Trophoblast cell (in vitro differentiated cells and primary cell): ENCODE measurements at regions not wholly inside any gene's neighbourhood (a gene's known extent, or its start where the extent isn't known, plus 50 kb on each side); places are given as distances from the start of the nearest gene placed in this dataset.

Source experiments
- DNase-seq, 2 donors: peaks; one replicate each; pipeline ENCODE4 v3.0.0-alpha.2; 2016
- H2AFZ ChIP-seq: 2 replicates; pipeline ENCODE4 v1.6.1; 2013; ENCODE audit warnings: low read length, moderate library complexity, mild to moderate bottlenecking; ENCODE audit not compliant: insufficient read depth, poor library complexity
- H2AK5ac ChIP-seq: 2 replicates; pipeline ENCODE4 v1.6.1; 2013; ENCODE audit warnings: mild to moderate bottlenecking, low read length
- H2BK120ac ChIP-seq: 2 replicates; pipeline ENCODE4 v1.6.1; 2013; ENCODE audit warnings: low read length, mild to moderate bottlenecking, moderate library complexity; ENCODE audit not compliant: insufficient read depth, poor library complexity
- H2BK12ac ChIP-seq: 2 replicates; pipeline ENCODE4 v1.6.1; 2013; ENCODE audit warnings: mild to moderate bottlenecking, low read length, moderate library complexity
- H2BK5ac ChIP-seq: 2 replicates; pipeline ENCODE4 v1.6.1; 2013; ENCODE audit warnings: low read length, low read depth, moderate library complexity, mild to moderate bottlenecking; ENCODE audit not compliant: poor library complexity
- H3K14ac ChIP-seq: 2 replicates; pipeline ENCODE4 v1.6.1; 2013; ENCODE audit warnings: mild to moderate bottlenecking, low read length
- H3K18ac ChIP-seq: 2 replicates; pipeline ENCODE4 v1.6.1; 2013; ENCODE audit warnings: mild to moderate bottlenecking, low read length
- H3K23ac ChIP-seq: 2 replicates; pipeline ENCODE4 v1.6.1; 2013; ENCODE audit warnings: low read length
- H3K27ac ChIP-seq: 2 replicates; pipeline ENCODE4 v1.5.1; 2013; ENCODE audit warnings: low read depth, mild to moderate bottlenecking, inconsistent platforms, low read length, moderate library complexity
- H3K27me3 ChIP-seq: 2 replicates; pipeline ENCODE4 v1.6.1; 2013; ENCODE audit warnings: inconsistent platforms, mild to moderate bottlenecking, low read length, moderate library complexity; ENCODE audit not compliant: insufficient read depth
- H3K36me3 ChIP-seq, 2 experiments: 1 replicate in 1 of 2; 2 replicates in 1 of 2; pipeline ENCODE4 v1.6.1; 2013; ENCODE audit warnings: low read length in 2 of 2, mild to moderate bottlenecking in 2 of 2, moderate library complexity in 1 of 2; ENCODE audit not compliant: insufficient read depth in 2 of 2, control insufficient read depth in 1 of 2
- H3K4ac ChIP-seq: 2 replicates; pipeline ENCODE4 v1.6.1; 2013; ENCODE audit warnings: low read depth, mild to moderate bottlenecking, low read length, moderate library complexity
- H3K4me1 ChIP-seq, 2 experiments: 1 replicate in 1 of 2; 2 replicates in 1 of 2; pipeline ENCODE4 v1.6.1; 2013; ENCODE audit warnings: low read length in 2 of 2, mild to moderate bottlenecking in 2 of 2, moderate library complexity in 1 of 2; ENCODE audit not compliant: insufficient read depth in 2 of 2, control insufficient read depth in 1 of 2
- H3K4me2 ChIP-seq: 2 replicates; pipeline ENCODE4 v1.6.1; 2013; ENCODE audit warnings: inconsistent platforms, mild to moderate bottlenecking, low read length, moderate library complexity
- H3K4me3 ChIP-seq: 2 replicates; pipeline ENCODE4 v1.5.1; 2013; ENCODE audit warnings: mild to moderate bottlenecking, low read depth, low read length, inconsistent platforms
- H3K79me1 ChIP-seq: one replicate; pipeline ENCODE4 v1.6.1; 2013; ENCODE audit warnings: low read length
- H3K79me2 ChIP-seq: 2 replicates; pipeline ENCODE4 v1.6.1; 2013; ENCODE audit warnings: low read length, mild to moderate bottlenecking; ENCODE audit not compliant: control insufficient read depth, insufficient read depth, poor library complexity
- H3K9ac ChIP-seq: 2 replicates; pipeline ENCODE4 v1.6.1; 2013; ENCODE audit warnings: mild to moderate bottlenecking, low read length
- H3K9me3 ChIP-seq: 2 replicates; pipeline ENCODE4 v1.6.1; 2013; ENCODE audit warnings: low read depth, mild to moderate bottlenecking, control low read depth, inconsistent platforms, low read length; ENCODE audit not compliant: insufficient read depth
- H4K12ac ChIP-seq: 2 replicates; pipeline ENCODE4 v1.6.1; 2013; ENCODE audit warnings: low read depth, mild to moderate bottlenecking, low read length, moderate library complexity
- H4K8ac ChIP-seq: 2 replicates; pipeline ENCODE4 v1.6.1; 2013; ENCODE audit warnings: low read depth, mild to moderate bottlenecking, low read length, moderate library complexity
- H4K91ac ChIP-seq: one replicate; pipeline ENCODE4 v1.6.1; 2013; ENCODE audit warnings: low read depth, mild to moderate bottlenecking, low read length, moderate library complexity
- WGBS: extraction: QIAGEN DNeasy Blood & Tissue Kit; methylation state at CpG from one replicate; pipeline ENCODE4 v1.1.7; 2013; ENCODE audit warnings: missing lambda C conversion rate; ENCODE audit not compliant: insufficient read length, insufficient coverage; ENCODE audit errors: extremely low coverage; 5-methylcytosine and 5-hydroxymethylcytosine counted together

DNA sequence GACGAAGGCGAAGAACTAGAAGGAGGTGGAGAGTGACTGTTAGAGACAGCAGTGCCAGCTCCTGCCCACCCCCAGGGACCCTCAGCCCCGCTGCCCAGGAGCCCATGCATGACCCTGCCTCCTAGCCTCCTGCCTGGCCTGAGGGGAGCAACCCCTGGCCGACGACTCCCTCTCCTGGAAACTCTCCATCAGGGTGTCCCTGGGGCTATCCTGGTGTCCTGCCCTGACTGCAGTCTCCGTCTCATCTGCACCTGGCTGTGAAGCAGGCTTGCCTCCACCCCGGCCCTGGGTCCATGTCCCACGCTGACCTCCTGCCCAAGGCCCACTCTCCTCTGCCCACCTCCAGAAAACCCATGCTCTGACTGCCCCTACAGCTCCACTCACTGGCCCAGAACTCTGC lies 120.2 kb downstream of the RPIA start:
- no peaks in the 10 kb centered on the region for H3K36me3 ChIP-seq
- H3K79me1 ChIP-seq: no peaks in the 10 kb centered on the region
- no peak overlapping the region for H2BK120ac ChIP-seq
- no CpG with 5 or more reads among the region's 8 CpGs for WGBS
- no peak overlapping the region for H2BK12ac ChIP-seq
- H3K4me1 ChIP-seq: no peaks in the 10 kb centered on the region
- H3K79me2 ChIP-seq: no peaks in the 10 kb centered on the region
- H2AFZ ChIP-seq: no peak overlapping the region
- no peak overlapping the region for H3K27ac ChIP-seq
- no peak for DNase-seq
- no peak overlapping the region for H2AK5ac ChIP-seq
- no peak overlapping the region for H3K23ac ChIP-seq
- H2BK5ac ChIP-seq: no peak overlapping the region
- no peak overlapping the region for H3K4me3 ChIP-seq
- no peak overlapping the region for H4K8ac ChIP-seq
- peaks cover 22% of the 10 kb centered on the region for H3K9me3 ChIP-seq
- no peaks in the 10 kb centered on the region for H3K27me3 ChIP-seq
- no peak overlapping the region for H3K4me2 ChIP-seq
- no peak overlapping the region for H3K9ac ChIP-seq
- no peak overlapping the region for H3K14ac ChIP-seq
- no peak overlapping the region for H3K4ac ChIP-seq
- no peak overlapping the region for H4K12ac ChIP-seq
- no peak overlapping the region for H3K18ac ChIP-seq
- H4K91ac ChIP-seq: no peak overlapping the region

DNA sequence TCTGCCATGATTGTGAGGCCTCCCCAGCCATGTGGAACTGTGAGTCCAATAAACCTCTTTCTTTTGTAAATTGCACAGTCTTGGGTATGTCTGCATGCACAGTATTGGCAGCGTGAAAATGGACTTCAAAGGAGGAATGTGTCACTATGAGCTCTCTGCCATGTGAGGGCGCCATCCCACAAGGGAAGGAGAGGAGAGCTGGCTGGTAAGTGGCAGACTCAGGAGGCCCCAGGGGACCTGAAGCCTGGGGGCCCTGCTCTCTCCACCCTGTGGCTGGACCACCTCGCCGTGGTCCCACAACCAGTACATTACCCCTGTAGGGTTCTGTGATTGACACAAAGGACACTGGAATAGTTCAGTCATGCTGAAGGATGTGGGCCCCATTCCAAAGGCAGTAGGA lies 122.1 kb downstream of the RPIA start:
- no peak overlapping the region for H2BK5ac ChIP-seq
- DNase-seq: no peak
- no peak overlapping the region for H3K18ac ChIP-seq
- H4K8ac ChIP-seq: no peak overlapping the region
- no peak overlapping the region for H3K4me2 ChIP-seq
- H3K9me3 ChIP-seq: peaks cover 22% of the 10 kb centered on the region
- no peak overlapping the region for H2AFZ ChIP-seq
- H3K79me2 ChIP-seq: no peaks in the 10 kb centered on the region
- H3K4me3 ChIP-seq: no peak overlapping the region
- no peak overlapping the region for H2BK120ac ChIP-seq
- H3K36me3 ChIP-seq: no peaks in the 10 kb centered on the region
- H2AK5ac ChIP-seq: no peak overlapping the region
- no peak overlapping the region for H4K12ac ChIP-seq
- H3K79me1 ChIP-seq: no peaks in the 10 kb centered on the region
- no peak overlapping the region for H4K91ac ChIP-seq
- WGBS: no CpG with 5 or more reads among the region's 4 CpGs
- no peak overlapping the region for H3K9ac ChIP-seq
- no peak overlapping the region for H3K23ac ChIP-seq
- H3K14ac ChIP-seq: no peak overlapping the region
- no peaks in the 10 kb centered on the region for H3K4me1 ChIP-seq
- no peak overlapping the region for H3K27ac ChIP-seq
- H3K4ac ChIP-seq: no peak overlapping the region
- no peak overlapping the region for H2BK12ac ChIP-seq
- H3K27me3 ChIP-seq: no peaks in the 10 kb centered on the region

DNA sequence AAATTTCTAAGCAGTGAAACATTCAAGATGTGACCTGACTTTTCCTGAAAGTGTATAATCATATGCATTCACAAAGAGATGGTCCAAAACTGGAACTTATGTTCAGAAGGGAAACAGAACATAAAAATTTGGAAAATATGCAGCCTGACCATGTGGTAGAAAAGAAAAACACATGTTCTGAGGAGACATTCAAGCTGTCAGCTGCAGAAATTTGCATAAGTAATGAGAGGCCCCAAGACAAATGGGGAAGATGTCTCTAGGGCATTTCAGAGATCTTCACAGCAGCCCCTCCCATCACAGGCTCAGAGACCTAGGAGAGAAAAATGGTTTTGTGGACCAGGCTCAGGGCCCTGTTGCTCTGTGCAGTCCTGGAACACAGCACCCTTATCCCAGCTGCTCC lies 123.8 kb downstream of the RPIA start:
- Histone ChIP-seq H3K4me1 (no peaks in the 10 kb centered on the region), H4K91ac (no peak overlapping the region), H3K27me3 (no peaks in the 10 kb centered on the region), H3K23ac (no peak overlapping the region), H3K36me3 (no peaks in the 10 kb centered on the region), H2AFZ (no peak overlapping the region), H3K79me2 (no peaks in the 10 kb centered on the region), H3K4ac (no peak overlapping the region), H2BK5ac (no peak overlapping the region), H3K9me3 (peaks cover 21% of the 10 kb centered on the region), H3K4me2 (no peak overlapping the region), H4K8ac (no peak overlapping the region), H3K18ac (no peak overlapping the region), H2BK120ac (no peak overlapping the region), H4K12ac (no peak overlapping the region), H3K27ac (no peak overlapping the region), H2AK5ac (no peak overlapping the region), H3K79me1 (no peaks in the 10 kb centered on the region), H2BK12ac (no peak overlapping the region), H3K14ac (no peak overlapping the region), H3K9ac (no peak overlapping the region), H3K4me3 (no peak overlapping the region)
- DNase-seq: no peak

DNA sequence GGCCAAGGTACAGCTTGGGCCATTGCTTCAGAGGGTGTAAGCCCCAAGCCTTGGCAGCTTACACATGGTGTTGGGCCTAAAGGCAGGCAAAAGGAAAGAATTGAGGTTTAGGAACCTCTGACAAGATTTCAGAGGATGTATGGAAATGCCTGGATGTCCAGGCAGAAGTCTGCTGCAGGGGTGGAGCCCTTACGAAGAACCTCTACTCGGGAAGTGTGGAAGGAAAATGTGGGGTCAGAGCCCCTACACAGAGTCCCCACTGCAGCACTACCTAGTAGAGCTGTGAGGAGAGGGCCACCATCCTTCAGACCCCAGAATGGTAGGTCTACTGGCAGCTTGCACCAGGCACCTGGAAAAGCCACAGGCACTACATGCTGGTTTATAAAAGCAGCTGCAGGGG lies 124.2 kb downstream of the RPIA start:
- H3K9me3 ChIP-seq: peaks cover 21% of the 10 kb centered on the region
- H3K18ac ChIP-seq: no peak overlapping the region
- H4K91ac ChIP-seq: no peak overlapping the region
- H2AFZ ChIP-seq: no peak overlapping the region
- no peak overlapping the region for H2BK5ac ChIP-seq
- no peak overlapping the region for H4K12ac ChIP-seq
- H3K27ac ChIP-seq: no peak overlapping the region
- H4K8ac ChIP-seq: no peak overlapping the region
- no peak overlapping the region for H2BK120ac ChIP-seq
- H3K4me2 ChIP-seq: no peak overlapping the region
- H2BK12ac ChIP-seq: no peak overlapping the region
- no peaks in the 10 kb centered on the region for H3K36me3 ChIP-seq
- H3K79me2 ChIP-seq: no peaks in the 10 kb centered on the region
- H3K4ac ChIP-seq: no peak overlapping the region
- H3K23ac ChIP-seq: no peak overlapping the region
- H3K4me1 ChIP-seq: no peaks in the 10 kb centered on the region
- no peak overlapping the region for H3K14ac ChIP-seq
- H3K79me1 ChIP-seq: no peaks in the 10 kb centered on the region
- DNase-seq: no peak
- no peaks in the 10 kb centered on the region for H3K27me3 ChIP-seq
- no peak overlapping the region for H2AK5ac ChIP-seq
- no peak overlapping the region for H3K4me3 ChIP-seq
- WGBS: no CpG with 5 or more reads among the region's 2 CpGs
- H3K9ac ChIP-seq: no peak overlapping the region

DNA sequence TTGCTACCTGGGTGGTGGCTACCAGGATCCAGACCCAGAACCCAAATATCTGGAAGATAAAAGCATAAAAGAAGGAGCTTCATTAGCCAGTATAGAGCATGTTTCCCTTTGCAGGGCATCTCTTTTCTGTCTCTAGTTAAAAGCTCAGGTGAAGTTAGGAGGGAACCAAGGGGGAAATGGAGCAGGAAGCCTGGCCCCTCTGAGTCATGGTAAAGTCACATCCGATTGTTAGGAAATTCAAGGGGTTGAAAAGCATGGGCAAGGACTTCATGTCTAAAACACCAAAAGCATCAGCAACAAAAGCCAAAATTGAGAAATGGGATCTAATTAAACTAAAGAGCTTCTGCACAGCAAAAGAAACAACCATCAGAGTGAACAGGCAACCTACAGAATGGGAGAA lies 126.9 kb downstream of the RPIA start:
- no peak overlapping the region for H4K91ac ChIP-seq
- H3K23ac ChIP-seq: no peak overlapping the region
- H3K18ac ChIP-seq: no peak overlapping the region
- no peak overlapping the region for H4K8ac ChIP-seq
- no peak overlapping the region for H2BK5ac ChIP-seq
- H3K4me2 ChIP-seq: no peak overlapping the region
- H2BK12ac ChIP-seq: no peak overlapping the region
- no peak overlapping the region for H2BK120ac ChIP-seq
- H3K9me3 ChIP-seq: peaks cover 10% of the 10 kb centered on the region
- DNase-seq: no peak
- no peaks in the 10 kb centered on the region for H3K4me1 ChIP-seq
- no CpG with 5 or more reads among the region's 1 CpG for WGBS
- no peaks in the 10 kb centered on the region for H3K79me2 ChIP-seq
- H3K79me1 ChIP-seq: no peaks in the 10 kb centered on the region
- no peak overlapping the region for H3K4ac ChIP-seq
- no peak overlapping the region for H3K14ac ChIP-seq
- no peak overlapping the region for H2AFZ ChIP-seq
- no peak overlapping the region for H3K27ac ChIP-seq
- no peak overlapping the region for H4K12ac ChIP-seq
- H3K9ac ChIP-seq: no peak overlapping the region
- no peak overlapping the region for H2AK5ac ChIP-seq
- no peak overlapping the region for H3K4me3 ChIP-seq
- no peaks in the 10 kb centered on the region for H3K36me3 ChIP-seq
- H3K27me3 ChIP-seq: no peaks in the 10 kb centered on the region
